ENCODE measurements at regions not wholly inside any gene's neighbourhood (a gene's known extent, or its start where the extent isn't known, plus 50 kb on each side); places are given as distances from the start of the nearest gene placed in this dataset.

DNA sequence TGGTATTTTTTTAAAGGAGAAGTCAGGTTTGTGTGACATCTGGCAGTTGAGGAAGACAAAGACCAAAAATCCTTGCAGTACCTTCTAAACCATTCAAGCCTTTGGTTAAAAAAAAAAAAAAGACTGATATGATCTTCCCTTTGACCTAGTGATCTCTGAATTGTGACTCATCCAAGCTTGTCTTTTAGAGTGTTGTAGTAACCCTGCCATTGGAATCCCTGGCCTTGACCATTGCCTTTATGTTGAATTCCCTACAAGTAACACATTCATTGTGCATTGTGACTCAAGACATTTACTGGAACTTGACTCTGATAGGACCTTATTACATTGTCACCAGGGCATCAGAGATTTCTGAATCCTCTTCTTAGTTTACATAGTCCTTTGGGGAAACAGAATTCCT is 1469.0 kb downstream of the TECRL start:
- H3K27ac ChIP-seq, result no peak overlapping the region
- TF ChIP-seq, protein P1, sequence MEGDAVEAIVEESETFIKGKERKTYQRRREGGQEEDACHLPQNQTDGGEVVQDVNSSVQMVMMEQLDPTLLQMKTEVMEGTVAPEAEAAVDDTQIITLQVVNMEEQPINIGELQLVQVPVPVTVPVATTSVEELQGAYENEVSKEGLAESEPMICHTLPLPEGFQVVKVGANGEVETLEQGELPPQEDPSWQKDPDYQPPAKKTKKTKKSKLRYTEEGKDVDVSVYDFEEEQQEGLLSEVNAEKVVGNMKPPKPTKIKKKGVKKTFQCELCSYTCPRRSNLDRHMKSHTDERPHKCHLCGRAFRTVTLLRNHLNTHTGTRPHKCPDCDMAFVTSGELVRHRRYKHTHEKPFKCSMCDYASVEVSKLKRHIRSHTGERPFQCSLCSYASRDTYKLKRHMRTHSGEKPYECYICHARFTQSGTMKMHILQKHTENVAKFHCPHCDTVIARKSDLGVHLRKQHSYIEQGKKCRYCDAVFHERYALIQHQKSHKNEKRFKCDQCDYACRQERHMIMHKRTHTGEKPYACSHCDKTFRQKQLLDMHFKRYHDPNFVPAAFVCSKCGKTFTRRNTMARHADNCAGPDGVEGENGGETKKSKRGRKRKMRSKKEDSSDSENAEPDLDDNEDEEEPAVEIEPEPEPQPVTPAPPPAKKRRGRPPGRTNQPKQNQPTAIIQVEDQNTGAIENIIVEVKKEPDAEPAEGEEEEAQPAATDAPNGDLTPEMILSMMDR (conservative IDR thresholded peaks at IDR 0.05), result no peak

DNA sequence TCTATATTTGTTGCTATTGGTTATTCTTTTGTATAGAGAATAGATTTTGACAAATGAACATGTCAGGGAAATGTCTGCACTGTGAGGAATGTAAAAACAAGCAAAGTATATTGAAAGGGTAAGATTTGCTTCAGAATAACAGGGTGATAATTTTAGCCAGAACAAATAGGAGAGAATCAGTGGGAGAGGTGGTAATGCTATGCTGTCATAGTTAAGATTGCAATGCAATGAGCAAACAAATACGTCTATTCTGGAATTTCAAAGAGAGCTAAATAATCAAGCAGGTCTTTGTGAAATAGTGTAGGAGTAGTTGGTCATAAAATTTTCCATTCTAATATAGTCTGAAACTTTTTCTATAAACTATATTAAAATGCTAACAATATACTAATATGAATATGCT is 1478.4 kb downstream of the TECRL start:
- TF ChIP-seq, protein P1 (conservative IDR thresholded peaks at IDR 0.05), result no peak
- no peak overlapping the region for H3K27ac ChIP-seq

DNA sequence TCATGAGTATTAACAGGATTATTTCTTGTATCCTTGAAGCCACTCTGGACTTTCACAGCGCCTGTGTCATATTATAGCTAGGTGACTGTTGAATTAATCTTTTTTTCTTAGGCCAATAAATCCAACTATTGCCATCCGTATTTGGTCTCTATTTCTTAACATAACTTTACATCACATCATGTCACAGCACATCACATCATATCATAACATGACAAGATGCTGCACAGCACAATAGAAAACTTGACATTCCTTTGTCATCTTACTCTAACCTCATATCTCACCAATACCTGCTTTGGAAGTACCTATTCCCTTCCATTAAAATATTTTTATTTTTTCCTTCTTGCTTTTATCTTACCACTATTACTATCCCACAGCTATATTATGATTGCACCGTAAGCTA is 1480.8 kb downstream of the TECRL start:
- no peak overlapping the region for H3K27ac ChIP-seq
- TF ChIP-seq, protein P1 (conservative IDR thresholded peaks at IDR 0.05), result no peak

DNA sequence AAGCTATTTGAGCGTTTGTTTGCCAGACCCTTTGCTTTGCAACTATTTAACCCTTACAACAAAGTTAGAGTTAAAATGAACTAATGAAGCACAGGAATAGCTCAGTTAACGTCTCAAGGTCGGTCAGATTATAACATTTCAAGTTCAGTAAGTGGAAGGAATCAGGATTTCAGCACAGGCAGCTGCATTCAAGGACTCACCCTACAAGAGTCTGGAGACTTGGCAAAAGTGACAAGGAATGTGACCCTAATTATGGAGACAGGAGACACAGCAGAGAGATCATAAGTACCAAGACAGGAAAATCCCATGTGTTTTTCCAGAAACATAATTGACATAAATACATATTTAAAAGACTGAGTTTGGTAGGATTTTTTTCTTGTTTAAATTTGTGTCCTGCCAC is 1481.7 kb downstream of the TECRL start:
- H3K27ac ChIP-seq, result no peak overlapping the region
- TF ChIP-seq, protein P1 (conservative IDR thresholded peaks at IDR 0.05), result no peak

DNA sequence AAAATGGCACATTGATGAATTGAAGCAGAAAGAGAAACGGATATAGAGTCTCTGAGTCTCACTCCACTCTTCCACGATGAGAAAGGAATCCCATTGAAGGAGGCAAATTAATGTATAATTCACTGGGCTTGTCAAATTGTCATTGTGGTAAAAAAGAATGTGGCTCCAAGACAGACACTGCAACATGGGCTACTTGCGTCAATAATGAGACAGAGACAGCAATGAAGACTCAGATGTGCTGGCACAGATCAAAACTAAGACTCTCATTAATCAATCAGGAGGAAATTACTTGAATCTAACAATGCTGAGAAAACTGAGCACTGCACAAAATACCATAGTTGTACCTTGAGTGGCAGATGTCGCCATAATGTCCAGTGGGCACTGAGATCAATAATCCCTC is 1485.5 kb downstream of the TECRL start:
- TF ChIP-seq, protein P1 (conservative IDR thresholded peaks at IDR 0.05), result no peak
- no peak overlapping the region for H3K27ac ChIP-seq

DNA sequence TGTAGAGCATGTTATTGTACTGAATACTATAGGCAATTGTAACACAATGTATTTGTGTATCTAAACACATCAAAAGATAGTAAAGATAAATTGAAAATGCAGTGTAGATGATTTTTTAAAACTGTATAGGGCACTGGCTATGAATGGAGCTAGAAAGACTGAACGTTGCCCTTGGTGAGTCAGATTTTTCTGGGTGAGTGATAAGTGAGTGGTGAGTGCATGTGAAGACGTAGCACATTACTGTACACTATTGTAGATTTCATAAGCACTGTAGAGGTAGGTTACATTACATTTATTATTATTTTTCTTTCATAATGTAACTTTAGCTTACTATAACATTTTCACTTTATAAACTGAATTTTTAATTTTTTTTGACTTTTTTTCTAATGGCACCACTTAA is 1491.6 kb downstream of the TECRL start:
- TF ChIP-seq, protein P1 (conservative IDR thresholded peaks at IDR 0.05), result no peak
- H3K27ac ChIP-seq, result no peak overlapping the region

DNA sequence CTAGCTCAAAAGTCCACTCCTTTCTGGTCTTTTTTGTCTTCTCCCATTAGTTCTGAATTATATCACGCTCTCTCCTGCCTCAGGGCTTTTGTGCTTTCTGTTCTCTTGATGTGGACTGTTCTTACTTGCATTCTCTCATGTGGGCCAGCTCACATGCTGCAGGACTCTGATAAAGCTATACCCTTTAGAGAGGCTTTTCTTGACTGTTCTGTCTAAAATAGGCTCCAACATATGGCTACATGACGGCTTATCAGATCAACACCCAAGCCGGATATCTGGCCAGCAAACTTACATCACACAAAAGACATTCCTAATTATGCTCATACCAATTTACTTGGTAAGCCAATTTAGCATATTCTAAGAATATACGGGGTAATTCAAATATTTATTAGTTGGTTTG is 1494.5 kb downstream of the TECRL start:
- H3K27ac ChIP-seq, result no peak overlapping the region
- TF ChIP-seq, protein P1 (conservative IDR thresholded peaks at IDR 0.05), result no peak

DNA sequence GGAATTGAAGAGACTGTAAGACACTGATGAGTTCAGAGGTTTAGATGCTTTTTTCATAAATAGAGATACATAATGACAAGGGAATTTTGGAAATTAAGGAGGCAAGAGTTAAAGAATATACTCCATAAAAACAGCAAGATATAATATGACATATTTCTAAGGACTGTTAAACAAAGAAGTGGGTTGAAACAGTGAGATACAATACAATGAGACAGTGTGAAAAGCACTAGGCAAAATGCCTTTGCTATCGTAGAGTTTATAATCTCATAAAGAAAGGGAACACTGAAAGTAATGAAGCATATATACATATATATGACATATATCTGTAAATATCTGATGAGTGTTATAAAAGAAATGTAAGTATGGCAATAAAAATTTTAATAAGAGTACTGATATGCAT is 1496.2 kb downstream of the TECRL start:
- TF ChIP-seq, protein P1 (conservative IDR thresholded peaks at IDR 0.05), result no peak
- H3K27ac ChIP-seq, result no peak overlapping the region
